ENCODE measurements at regions not wholly inside any gene's neighbourhood (a gene's known extent, or its start where the extent isn't known, plus 50 kb on each side); places are given as distances from the start of the nearest gene placed in this dataset.

GRCh38 chr6:98539741-98540140, 294.6 kb upstream of the POU3F2 start:
- DNase-seq (ENCODE audit: low spot score) = no peak
- Histone ChIP-seq H3K27me3 (replicated peaks; ENCODE audit: insufficient read depth, low read depth, low read length, poor library complexity) (no peaks in the 10 kb centered on the region), H3K27ac (ENCODE audit: low read depth, low read length, poor library complexity, severe bottlenecking) (no peak overlapping the region), H3K4me1 (ENCODE audit: insufficient read depth, low read length, poor library complexity, severe bottlenecking) (no peaks in the 10 kb centered on the region), H3K36me3 (ENCODE audit: insufficient read depth, low read length, poor library complexity, severe bottlenecking) (no peaks in the 10 kb centered on the region), H3K4me3 (ENCODE audit: low read depth, low read length, poor library complexity, severe bottlenecking) (no peak overlapping the region), H3K9me3 (ENCODE audit: low read depth, low read length, poor library complexity, severe bottlenecking) (no peaks in the 10 kb centered on the region)
- ChIA-PET POLR2A (ENCODE audit: low non-redundant PET) (no interaction called here), CTCF (no interaction called here)
- intact Hi-C loops (cut with micrococcal nuclease; ENCODE audit: unreplicated experiment) = no loop called here
- BruUV-seq (replicated peaks) = no TSS peak
- TF ChIP-seq EZH2 (IDR thresholded peaks at IDR 0.05; ENCODE audit: borderline replicate concordance, low read depth, low read length, poor library complexity, severe bottlenecking) (no peak), CTCF (conservative IDR thresholded peaks at IDR 0.05; ENCODE audit: low read depth, low read length) (no peak)

- BruUV-seq (replicated peaks) = no TSS peak
- TF ChIP-seq CTCF (conservative IDR thresholded peaks at IDR 0.05; ENCODE audit: low read depth, low read length) = no peak
- no peak for TF ChIP-seq EZH2 (IDR thresholded peaks at IDR 0.05; ENCODE audit: borderline replicate concordance, low read depth, low read length, poor library complexity, severe bottlenecking)
Observed at GRCh38 chr6:98546376-98546775, 288.0 kb upstream of the POU3F2 start.

GRCh38 chr6:98547151-98547550, 287.2 kb upstream of the POU3F2 start:
- BruUV-seq (replicated peaks) = no TSS peak
- Histone ChIP-seq H3K4me3 (ENCODE audit: low read depth, low read length, poor library complexity, severe bottlenecking) (no peak overlapping the region), H3K9me3 (ENCODE audit: low read depth, low read length, poor library complexity, severe bottlenecking) (no peaks in the 10 kb centered on the region), H3K4me1 (ENCODE audit: insufficient read depth, low read length, poor library complexity, severe bottlenecking) (no peaks in the 10 kb centered on the region), H3K36me3 (ENCODE audit: insufficient read depth, low read length, poor library complexity, severe bottlenecking) (no peaks in the 10 kb centered on the region), H3K27me3 (replicated peaks; ENCODE audit: insufficient read depth, low read depth, low read length, poor library complexity) (no peaks in the 10 kb centered on the region), H3K27ac (ENCODE audit: low read depth, low read length, poor library complexity, severe bottlenecking) (no peak overlapping the region)
- intact Hi-C loops (cut with micrococcal nuclease; ENCODE audit: unreplicated experiment) = no loop called here
- ChIA-PET POLR2A (ENCODE audit: low non-redundant PET) (no interaction called here), CTCF (no interaction called here)
- no peak for TF ChIP-seq EZH2 (IDR thresholded peaks at IDR 0.05; ENCODE audit: borderline replicate concordance, low read depth, low read length, poor library complexity, severe bottlenecking)
- TF ChIP-seq CTCF (conservative IDR thresholded peaks at IDR 0.05; ENCODE audit: low read depth, low read length) = no peak
- DNase-seq (ENCODE audit: low spot score) = no peak

More at GRCh38 chr6:98546376-98546775, 288.0 kb upstream of the POU3F2 start:
- ChIA-PET CTCF (no interaction called here), POLR2A (ENCODE audit: low non-redundant PET) (no interaction called here)
- Histone ChIP-seq H3K27ac (ENCODE audit: low read depth, low read length, poor library complexity, severe bottlenecking) (no peak overlapping the region), H3K36me3 (ENCODE audit: insufficient read depth, low read length, poor library complexity, severe bottlenecking) (no peaks in the 10 kb centered on the region), H3K4me1 (ENCODE audit: insufficient read depth, low read length, poor library complexity, severe bottlenecking) (no peaks in the 10 kb centered on the region), H3K4me3 (ENCODE audit: low read depth, low read length, poor library complexity, severe bottlenecking) (no peak overlapping the region), H3K27me3 (replicated peaks; ENCODE audit: insufficient read depth, low read depth, low read length, poor library complexity) (no peaks in the 10 kb centered on the region), H3K9me3 (ENCODE audit: low read depth, low read length, poor library complexity, severe bottlenecking) (no peaks in the 10 kb centered on the region)
- intact Hi-C loops (cut with micrococcal nuclease; ENCODE audit: unreplicated experiment) = no loop called here
- no peak for DNase-seq (ENCODE audit: low spot score)
